ENCODE measurements at regions not wholly inside any gene's neighbourhood (a gene's known extent, or its start where the extent isn't known, plus 50 kb on each side); places are given as distances from the start of the nearest gene placed in this dataset.
"Not testable (repeated sequence)": the region's sequence is repeated elsewhere in the genome, so short reads cannot be mapped to it uniquely, and the experiment has no call there.

DNA sequence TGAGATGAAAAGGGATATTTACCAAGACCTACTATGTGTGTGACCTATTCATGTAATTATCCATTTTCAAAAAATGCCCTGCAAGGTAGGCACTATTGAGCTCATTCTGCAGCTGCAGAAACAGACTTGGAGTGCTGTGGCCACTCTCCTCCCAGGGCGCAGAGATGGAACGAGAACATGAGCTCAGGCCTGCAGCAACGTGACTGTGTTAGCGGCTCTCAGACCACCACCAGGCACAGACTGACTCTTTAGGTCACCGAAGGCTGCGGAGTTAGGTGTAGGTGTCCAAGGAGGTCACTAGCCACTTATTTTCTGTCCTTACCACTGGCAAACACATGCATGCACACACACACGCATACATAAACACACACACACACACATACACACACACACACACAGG lies 271.4 kb upstream of the DIO3 start:
- Histone ChIP-seq H3K27me3 (no peaks in the 10 kb centered on the region), H3K27ac (no peak overlapping the region)
- TF ChIP-seq POLR2A (IDR thresholded peaks at IDR 0.05) = no peak
- TF ChIP-seq, protein P1, sequence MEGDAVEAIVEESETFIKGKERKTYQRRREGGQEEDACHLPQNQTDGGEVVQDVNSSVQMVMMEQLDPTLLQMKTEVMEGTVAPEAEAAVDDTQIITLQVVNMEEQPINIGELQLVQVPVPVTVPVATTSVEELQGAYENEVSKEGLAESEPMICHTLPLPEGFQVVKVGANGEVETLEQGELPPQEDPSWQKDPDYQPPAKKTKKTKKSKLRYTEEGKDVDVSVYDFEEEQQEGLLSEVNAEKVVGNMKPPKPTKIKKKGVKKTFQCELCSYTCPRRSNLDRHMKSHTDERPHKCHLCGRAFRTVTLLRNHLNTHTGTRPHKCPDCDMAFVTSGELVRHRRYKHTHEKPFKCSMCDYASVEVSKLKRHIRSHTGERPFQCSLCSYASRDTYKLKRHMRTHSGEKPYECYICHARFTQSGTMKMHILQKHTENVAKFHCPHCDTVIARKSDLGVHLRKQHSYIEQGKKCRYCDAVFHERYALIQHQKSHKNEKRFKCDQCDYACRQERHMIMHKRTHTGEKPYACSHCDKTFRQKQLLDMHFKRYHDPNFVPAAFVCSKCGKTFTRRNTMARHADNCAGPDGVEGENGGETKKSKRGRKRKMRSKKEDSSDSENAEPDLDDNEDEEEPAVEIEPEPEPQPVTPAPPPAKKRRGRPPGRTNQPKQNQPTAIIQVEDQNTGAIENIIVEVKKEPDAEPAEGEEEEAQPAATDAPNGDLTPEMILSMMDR (IDR thresholded peaks at IDR 0.05) = no peak

DNA sequence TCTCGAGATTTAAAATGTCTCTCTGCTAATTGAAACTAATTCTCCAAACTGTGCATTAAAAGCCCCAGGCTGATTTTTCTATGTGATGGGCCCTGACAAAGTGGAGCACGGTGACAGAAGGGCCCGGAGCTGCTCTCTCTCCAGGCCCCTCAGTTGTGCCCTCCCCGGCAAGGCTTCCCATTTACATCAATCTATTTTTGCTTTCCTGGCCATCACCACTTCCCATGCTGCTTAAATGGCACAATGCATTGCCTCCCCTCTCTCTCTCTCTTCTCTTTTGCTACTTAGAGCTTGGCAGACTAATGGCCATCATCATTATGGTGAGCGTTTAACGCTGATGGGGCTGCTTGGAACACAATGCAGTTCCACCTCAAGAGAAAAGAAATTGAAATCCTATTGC lies 270.7 kb upstream of the DIO3 start:
- Histone ChIP-seq H3K27me3 (no peaks in the 10 kb centered on the region), H3K4me3 (no peak overlapping the region), H3K27ac (no peak overlapping the region), H3K9me3 (no peaks in the 10 kb centered on the region), H3K4me1 (no peaks in the 10 kb centered on the region), H3K36me3 (no peaks in the 10 kb centered on the region)
- DNase-seq = no peak
- no peak for TF ChIP-seq POLR2A (IDR thresholded peaks at IDR 0.05)
- TF ChIP-seq, protein P1 (IDR thresholded peaks at IDR 0.05) = no peak

More for the DNA sequence above, 271.4 kb upstream of the DIO3 start:
- DNase-seq = no peak
- Histone ChIP-seq H3K36me3 (no peaks in the 10 kb centered on the region), H3K9me3 (no peaks in the 10 kb centered on the region), H3K4me3 (no peak overlapping the region), H3K4me1 (no peaks in the 10 kb centered on the region)

DNA sequence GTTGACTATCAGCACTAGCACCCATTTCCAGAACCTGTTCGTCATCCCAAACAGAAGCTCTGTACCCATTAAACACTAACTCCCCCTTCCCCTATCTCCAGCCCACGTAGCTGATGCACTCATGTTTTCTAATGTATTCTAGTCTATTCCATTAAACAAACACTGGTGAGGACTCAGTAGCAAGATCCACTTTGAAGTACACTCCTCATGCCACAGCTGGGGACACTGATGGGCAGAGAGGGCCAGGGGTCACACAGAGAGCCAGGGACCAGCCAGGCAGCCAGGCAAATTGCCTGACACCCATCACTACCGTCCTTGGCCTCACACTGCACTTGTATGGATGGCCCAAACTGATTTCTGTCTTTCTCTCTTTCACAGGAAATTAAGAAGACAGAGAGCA lies 269.9 kb upstream of the DIO3 start:
- Histone ChIP-seq H3K9me3 (no peaks in the 10 kb centered on the region), H3K27me3 (no peaks in the 10 kb centered on the region), H3K4me3 (no peak overlapping the region), H3K27ac (no peak overlapping the region), H3K36me3 (no peaks in the 10 kb centered on the region), H3K4me1 (no peaks in the 10 kb centered on the region)
- DNase-seq = no peak
- TF ChIP-seq, protein P1 (IDR thresholded peaks at IDR 0.05) = no peak
- TF ChIP-seq POLR2A (IDR thresholded peaks at IDR 0.05) = no peak

DNA sequence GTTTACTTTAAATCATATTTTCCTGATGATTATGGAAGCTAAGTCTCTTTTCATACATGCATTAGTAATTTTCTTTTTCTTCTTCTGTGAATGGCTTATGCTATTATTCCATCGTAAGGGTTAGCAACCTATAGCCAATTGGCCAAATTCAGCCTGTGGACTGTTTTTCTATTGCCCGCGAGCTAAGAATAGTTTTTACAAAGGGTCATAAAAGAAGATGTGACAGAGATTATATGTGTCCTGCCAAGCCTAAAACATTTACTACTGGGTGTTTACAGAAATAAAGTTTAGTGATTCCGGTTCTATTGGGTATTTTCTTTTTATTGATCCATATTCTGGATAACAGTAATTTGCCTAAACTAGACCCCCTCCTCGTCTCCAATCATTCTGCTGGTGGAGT lies 268.8 kb upstream of the DIO3 start:
- Histone ChIP-seq H3K4me1 (no peaks in the 10 kb centered on the region), H3K9me3 (no peaks in the 10 kb centered on the region), H3K4me3 (no peak overlapping the region), H3K27me3 (no peaks in the 10 kb centered on the region), H3K36me3 (no peaks in the 10 kb centered on the region), H3K27ac (no peak overlapping the region)
- TF ChIP-seq, protein P1 (IDR thresholded peaks at IDR 0.05) = no peak
- TF ChIP-seq POLR2A (IDR thresholded peaks at IDR 0.05) = no peak
- no peak for DNase-seq

DNA sequence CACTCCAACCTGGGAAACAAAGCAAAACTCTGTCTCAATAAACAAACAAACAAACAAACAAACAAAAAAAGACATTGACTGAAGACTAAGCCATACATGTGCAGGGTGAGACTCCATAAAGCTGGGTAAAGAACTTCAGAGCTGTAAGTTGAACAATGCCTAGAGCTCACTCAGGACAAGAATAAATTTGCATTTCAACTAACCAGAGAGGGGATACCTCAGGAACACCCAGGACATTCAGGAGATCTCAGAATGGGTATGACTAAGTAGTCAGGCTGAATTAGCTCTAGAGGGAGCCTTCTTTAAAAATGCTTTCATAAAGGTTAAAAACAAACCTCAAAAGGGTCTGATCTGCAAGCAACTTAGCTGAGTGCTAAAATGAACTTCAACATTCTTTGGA lies 267.7 kb upstream of the DIO3 start:
- Histone ChIP-seq H3K27ac (no peak overlapping the region), H3K4me3 (no peak overlapping the region), H3K4me1 (no peaks in the 10 kb centered on the region), H3K27me3 (no peaks in the 10 kb centered on the region), H3K36me3 (no peaks in the 10 kb centered on the region), H3K9me3 (no peaks in the 10 kb centered on the region)
- DNase-seq = no peak
- no peak for TF ChIP-seq POLR2A (IDR thresholded peaks at IDR 0.05)
- TF ChIP-seq, protein P1 (IDR thresholded peaks at IDR 0.05) = no peak

DNA sequence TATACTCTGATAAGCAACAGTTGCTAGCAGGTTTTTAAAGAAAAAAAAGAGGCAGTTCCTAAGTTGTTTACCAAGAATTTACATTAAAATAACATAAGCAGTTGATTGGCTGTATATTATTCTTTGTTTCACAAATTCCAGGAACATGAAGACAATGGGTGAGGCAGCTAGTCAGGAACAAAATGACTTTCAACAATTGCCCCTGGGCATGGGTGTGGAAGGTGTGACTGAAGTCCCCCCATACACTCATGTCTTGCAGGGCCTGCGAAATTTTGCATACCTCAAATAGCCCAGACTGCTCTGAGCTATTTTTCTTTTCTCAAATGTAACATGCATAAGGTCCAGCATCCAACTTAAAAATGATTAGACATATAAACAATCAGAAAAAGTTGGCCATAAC lies 267.2 kb upstream of the DIO3 start:
- no peak for DNase-seq

DNA sequence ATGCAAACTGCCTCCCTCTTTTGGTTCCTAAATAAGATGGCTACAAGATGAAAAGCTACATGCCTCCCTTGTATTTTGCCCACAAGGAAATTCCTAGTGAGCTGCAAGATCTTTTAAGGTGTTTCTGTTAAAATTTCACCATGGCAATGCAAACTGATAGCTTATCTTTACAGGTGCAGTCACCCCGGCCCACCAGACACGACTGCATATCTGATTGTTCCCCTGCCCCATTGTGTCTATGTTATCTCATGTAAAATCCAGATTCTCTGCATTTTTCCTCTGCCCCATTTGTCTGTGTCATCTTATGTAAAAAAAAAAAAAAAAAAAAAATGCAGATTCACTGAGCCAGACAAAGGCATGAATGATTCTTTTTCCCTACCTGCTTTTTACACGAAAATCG lies 261.5 kb upstream of the DIO3 start:
- H3K36me3 ChIP-seq, H3K9me3 ChIP-seq, H3K4me3 ChIP-seq, H3K27ac ChIP-seq, H3K27me3 ChIP-seq, H3K4me1 ChIP-seq, DNase-seq: not testable (repeated sequence)

More for the DNA sequence above, 267.2 kb upstream of the DIO3 start:
- Histone ChIP-seq H3K9me3 (no peaks in the 10 kb centered on the region), H3K4me3 (no peak overlapping the region), H3K27me3 (no peaks in the 10 kb centered on the region), H3K27ac (no peak overlapping the region), H3K36me3 (no peaks in the 10 kb centered on the region), H3K4me1 (no peaks in the 10 kb centered on the region)
- TF ChIP-seq POLR2A (IDR thresholded peaks at IDR 0.05) = no peak
- TF ChIP-seq, protein P1 (IDR thresholded peaks at IDR 0.05) = no peak
